ENCODE measurements at regions not wholly inside any gene's neighbourhood (a gene's known extent, or its start where the extent isn't known, plus 50 kb on each side); places are given as distances from the start of the nearest gene placed in this dataset.

DNA sequence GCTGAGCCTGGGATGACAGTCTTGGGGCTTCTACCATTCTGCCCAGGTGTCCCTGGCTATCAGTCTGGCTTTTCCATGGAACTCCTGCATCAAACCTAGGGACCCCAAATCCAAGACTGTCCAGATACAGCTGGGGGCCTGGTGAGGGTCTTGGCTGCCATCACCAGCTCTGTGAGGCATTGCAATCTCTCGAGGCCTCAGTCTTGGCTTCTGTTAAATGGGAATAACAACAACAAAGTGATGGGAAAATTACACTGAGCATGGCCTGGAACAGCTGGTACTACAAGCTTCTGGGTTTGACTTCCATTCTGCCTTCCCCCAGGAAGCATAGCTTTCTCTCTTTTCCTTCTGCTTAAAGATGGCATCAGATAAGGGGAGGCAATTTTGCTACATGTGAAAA lies 50.0 kb upstream of the LCTL start:
- no peak for DNase-seq (ENCODE audit: low spot score)
- in situ Hi-C loops (cut with MboI; ENCODE audit: low pct_unique_long_range_greater_than_20kb, low sequenced_read_pairs, unreplicated experiment), result no loop called here

DNA sequence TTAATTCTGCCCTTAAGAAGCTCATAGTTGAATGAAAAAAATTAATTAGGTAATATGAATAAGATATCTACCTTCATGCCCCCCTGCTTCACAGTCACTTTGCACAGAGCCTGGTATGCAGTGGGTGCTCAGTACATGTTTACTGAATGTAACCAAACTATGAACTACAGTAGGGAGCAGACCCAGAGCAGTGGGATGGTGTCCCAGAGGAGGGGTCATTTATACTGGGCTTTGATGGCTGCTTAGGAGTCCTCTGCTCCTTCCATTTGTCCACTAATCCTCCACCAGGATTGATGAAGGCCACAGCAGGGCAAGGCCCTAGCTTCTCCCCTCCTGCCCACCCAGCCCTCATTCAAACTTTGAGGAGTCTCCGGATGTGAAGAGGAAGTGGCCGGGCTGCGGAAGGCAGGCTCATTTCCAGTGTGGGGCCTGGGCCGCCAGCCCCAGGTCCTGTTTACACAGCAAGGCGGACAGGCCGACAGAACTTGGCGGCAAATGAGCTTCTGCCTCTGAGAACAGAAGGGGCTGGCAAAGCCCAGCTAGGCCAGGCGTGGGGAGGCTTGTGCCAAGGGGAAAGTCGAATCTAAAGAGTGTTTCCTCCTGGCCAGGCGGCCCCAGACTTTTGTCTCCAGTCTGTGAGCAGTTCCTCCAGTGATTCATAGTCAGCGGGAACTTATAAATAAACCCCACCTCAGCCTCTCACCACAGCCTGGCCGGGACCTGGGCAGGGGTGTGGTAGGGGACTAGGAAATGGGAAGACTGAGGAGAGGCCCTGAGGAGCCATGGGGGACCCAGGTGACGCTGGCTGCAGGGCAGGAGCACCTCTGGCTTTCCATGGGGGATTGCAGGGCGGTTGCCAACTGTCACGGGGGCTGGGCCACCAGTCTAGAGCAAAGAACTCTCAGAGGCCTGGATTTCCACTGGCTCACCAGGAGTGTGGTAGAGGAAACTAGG lies 51.6 kb upstream of the LCTL start:
- TF ChIP-seq, protein P1, sequence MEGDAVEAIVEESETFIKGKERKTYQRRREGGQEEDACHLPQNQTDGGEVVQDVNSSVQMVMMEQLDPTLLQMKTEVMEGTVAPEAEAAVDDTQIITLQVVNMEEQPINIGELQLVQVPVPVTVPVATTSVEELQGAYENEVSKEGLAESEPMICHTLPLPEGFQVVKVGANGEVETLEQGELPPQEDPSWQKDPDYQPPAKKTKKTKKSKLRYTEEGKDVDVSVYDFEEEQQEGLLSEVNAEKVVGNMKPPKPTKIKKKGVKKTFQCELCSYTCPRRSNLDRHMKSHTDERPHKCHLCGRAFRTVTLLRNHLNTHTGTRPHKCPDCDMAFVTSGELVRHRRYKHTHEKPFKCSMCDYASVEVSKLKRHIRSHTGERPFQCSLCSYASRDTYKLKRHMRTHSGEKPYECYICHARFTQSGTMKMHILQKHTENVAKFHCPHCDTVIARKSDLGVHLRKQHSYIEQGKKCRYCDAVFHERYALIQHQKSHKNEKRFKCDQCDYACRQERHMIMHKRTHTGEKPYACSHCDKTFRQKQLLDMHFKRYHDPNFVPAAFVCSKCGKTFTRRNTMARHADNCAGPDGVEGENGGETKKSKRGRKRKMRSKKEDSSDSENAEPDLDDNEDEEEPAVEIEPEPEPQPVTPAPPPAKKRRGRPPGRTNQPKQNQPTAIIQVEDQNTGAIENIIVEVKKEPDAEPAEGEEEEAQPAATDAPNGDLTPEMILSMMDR (IDR thresholded peaks at IDR 0.05; ENCODE audit: extremely low read depth, insufficient read depth, missing control alignments), result no peak
- in situ Hi-C loops (cut with MboI; ENCODE audit: low pct_unique_long_range_greater_than_20kb, low sequenced_read_pairs, unreplicated experiment), result no loop called here
- DNase-seq (ENCODE audit: low spot score), result no peak

More for the DNA sequence above, 50.0 kb upstream of the LCTL start:
- TF ChIP-seq, protein P1 (IDR thresholded peaks at IDR 0.05; ENCODE audit: extremely low read depth, insufficient read depth, missing control alignments), result no peak

DNA sequence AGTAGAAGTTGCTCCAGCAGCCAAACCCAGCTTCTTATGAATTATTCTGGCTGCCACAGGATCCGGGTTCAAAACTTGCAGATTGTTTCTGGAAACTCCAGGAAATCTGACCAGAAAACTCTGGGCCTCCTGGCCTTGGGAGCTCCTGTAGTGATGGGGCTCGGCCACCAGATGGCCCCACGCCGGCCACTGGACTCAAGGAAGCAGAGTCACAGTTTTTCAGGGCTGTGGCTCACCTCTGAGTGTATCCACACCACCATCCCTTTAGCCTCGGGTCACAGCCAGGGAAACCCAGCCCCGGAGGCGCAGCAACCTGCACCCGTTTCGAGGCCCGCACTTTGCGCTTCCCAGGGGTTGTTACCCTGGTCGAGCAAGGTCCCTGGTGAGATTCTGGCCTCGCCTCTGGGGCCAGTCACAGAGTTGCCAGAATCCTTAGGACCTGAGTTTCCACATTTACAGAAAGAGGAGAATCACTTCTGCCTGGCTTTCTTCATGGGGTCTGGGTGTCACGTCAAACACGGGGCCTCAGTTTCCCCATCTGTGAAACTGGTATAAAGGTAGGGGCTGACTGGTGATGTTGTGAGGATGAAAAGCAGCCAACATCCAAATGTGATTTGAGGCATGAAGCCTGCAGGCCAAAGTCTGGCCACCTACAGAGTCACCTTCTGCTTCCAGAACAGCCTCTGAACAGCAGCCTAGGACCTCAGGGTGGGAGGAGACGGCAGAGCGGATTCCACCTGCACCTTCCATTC lies 53.5 kb upstream of the LCTL start:
- in situ Hi-C loops (cut with MboI; ENCODE audit: low pct_unique_long_range_greater_than_20kb, low sequenced_read_pairs, unreplicated experiment), result no loop called here
- DNase-seq (ENCODE audit: low spot score), result peak; percentile 78
- TF ChIP-seq, protein P1 (IDR thresholded peaks at IDR 0.05; ENCODE audit: extremely low read depth, insufficient read depth, missing control alignments), result peak; percentile 82

DNA sequence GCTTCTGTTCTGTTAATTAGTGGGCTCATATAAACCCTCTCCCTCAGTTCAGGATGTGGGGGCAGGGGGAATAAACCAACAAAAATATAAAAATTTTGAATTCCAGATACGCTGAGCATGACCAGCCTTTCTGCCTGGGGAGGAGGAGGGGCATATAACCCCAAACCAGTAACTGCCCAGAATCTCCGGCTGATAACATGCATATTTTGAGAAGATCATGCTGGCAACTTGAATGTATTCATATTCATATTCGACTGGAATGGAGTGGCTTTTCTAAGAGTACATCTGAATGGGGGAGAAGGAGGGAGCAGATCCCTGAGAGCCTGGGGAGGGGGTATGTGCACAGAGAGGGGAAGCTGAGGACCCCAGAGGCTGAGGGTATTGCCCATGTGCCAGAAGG lies 54.5 kb upstream of the LCTL start:
- in situ Hi-C loops (cut with MboI; ENCODE audit: low pct_unique_long_range_greater_than_20kb, low sequenced_read_pairs, unreplicated experiment), result no loop called here
- DNase-seq (ENCODE audit: low spot score), result no peak
- TF ChIP-seq, protein P1 (IDR thresholded peaks at IDR 0.05; ENCODE audit: extremely low read depth, insufficient read depth, missing control alignments), result no peak

DNA sequence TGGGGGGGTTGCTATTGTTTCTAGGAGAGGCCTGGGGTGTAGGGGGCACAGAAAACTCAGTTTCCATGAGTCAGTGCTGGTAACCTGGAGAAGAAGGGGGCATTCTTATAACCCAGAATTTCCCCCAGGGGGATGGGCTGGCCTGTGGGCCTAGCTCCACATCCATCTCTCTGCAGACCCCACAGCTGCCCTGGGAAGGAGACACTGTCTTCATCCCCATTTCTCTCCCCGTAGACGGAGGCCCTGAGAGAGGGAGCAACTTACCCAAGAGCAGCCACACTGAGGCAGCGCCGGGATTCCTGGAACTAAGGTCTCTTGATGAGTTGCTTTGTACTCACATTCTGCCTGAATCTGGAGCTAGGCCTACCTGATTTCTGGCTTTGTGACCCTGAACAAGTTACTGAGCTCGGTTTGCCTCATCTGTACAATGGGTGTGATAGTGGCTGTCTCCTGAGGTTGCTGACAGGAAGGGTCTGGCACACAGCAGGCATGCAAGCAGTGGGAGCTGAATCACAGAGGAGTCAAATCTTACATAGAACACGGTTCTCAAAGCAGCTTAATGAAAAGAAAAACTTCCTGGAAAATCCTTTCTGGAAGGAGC lies 55.0 kb upstream of the LCTL start:
- in situ Hi-C loops (cut with MboI; ENCODE audit: low pct_unique_long_range_greater_than_20kb, low sequenced_read_pairs, unreplicated experiment), result no loop called here
- DNase-seq (ENCODE audit: low spot score), result no peak
- TF ChIP-seq, protein P1 (IDR thresholded peaks at IDR 0.05; ENCODE audit: extremely low read depth, insufficient read depth, missing control alignments), result no peak
